ENCODE measurements at regions not wholly inside any gene's neighbourhood (a gene's known extent, or its start where the extent isn't known, plus 50 kb on each side); places are given as distances from the start of the nearest gene placed in this dataset.

DNA sequence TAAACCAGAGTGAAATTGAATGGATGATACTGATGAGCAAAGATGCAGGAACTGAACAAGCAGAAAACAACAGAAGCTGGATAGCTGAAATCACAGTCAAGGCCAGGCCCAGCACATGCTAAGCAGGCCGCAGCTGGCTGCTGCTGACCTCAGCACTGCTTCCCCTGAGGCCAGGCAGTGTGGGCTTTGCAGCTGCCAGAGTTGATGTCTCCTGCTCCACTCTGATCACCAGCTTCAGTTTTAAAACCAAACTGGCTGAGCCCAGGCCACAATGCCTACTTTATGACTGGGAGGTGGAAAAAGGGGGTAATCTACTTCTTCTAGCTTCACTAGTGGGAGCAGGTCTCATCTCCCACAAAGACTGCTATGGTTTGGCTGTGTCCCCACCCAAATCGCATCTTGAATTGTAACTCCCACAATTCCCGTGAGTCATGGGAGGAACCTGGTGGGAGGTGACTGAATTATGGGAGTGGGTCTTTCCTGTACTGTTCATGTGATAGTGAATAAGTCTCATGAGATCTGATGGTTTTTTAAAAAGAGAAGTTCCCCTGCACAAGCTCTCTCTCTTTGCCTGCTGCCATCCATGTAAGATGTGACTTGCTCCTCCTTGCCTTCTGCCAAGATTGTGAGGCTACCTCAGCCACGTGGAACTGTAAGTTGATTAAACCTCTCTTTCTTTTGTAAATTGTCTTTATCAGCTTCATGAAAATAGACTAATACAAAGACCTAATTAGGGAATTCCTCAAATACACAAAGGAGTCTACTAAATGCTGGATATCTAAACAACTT is 136.4 kb upstream of the ITGB1 start:
- BruUV-seq (replicated peaks) = no TSS peak
- Histone ChIP-seq H2AFZ (ENCODE audit: low read length) (no peak overlapping the region), H3K4me2 (ENCODE audit: low read length) (no peak overlapping the region), H3K4me1 (ENCODE audit: insufficient read depth, low read length, poor library complexity, severe bottlenecking) (peaks cover 39% of the 10 kb centered on the region), H3K9me2 (ENCODE audit: insufficient read depth, low read length) (no peaks in the 10 kb centered on the region), H3K27ac (ENCODE audit: low read depth, low read length, poor library complexity, severe bottlenecking) (peak overlapping the region; percentile 99), H4K20me1 (ENCODE audit: insufficient read depth, low read length) (no peaks in the 10 kb centered on the region), H3K36me3 (ENCODE audit: insufficient read depth, low read length) (peaks cover 46% of the 10 kb centered on the region), H3K9me3 (ENCODE audit: low read length) (peaks cover 70% of the 10 kb centered on the region), H3K4me3 (ENCODE audit: low read depth, low read length, poor library complexity, severe bottlenecking) (peak overlapping the region; percentile 12), H3K79me2 (ENCODE audit: insufficient read depth, low read depth, low read length) (no peaks in the 10 kb centered on the region)
- intact Hi-C loops (cut with micrococcal nuclease; ENCODE audit: unreplicated experiment) = loop anchor here (5.0 kb wide), 2 partner anchors 58 to 777 kb away; no protein-coding TSS in a partner anchor
- ChIA-PET POLR2A (interaction anchor here (0.6 to 1.8 kb wide), 14 partner anchors 7 to 491 kb away, joined by 3 to 7 read pairs (median 4); no protein-coding TSS in a partner anchor), CTCF (ENCODE audit: unreplicated experiment) (no interaction called here)
- TF ChIP-seq, protein P1, sequence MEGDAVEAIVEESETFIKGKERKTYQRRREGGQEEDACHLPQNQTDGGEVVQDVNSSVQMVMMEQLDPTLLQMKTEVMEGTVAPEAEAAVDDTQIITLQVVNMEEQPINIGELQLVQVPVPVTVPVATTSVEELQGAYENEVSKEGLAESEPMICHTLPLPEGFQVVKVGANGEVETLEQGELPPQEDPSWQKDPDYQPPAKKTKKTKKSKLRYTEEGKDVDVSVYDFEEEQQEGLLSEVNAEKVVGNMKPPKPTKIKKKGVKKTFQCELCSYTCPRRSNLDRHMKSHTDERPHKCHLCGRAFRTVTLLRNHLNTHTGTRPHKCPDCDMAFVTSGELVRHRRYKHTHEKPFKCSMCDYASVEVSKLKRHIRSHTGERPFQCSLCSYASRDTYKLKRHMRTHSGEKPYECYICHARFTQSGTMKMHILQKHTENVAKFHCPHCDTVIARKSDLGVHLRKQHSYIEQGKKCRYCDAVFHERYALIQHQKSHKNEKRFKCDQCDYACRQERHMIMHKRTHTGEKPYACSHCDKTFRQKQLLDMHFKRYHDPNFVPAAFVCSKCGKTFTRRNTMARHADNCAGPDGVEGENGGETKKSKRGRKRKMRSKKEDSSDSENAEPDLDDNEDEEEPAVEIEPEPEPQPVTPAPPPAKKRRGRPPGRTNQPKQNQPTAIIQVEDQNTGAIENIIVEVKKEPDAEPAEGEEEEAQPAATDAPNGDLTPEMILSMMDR (conservative IDR thresholded peaks at IDR 0.05; ENCODE audit: low read length) = no peak
- TF ChIP-seq EZH2phosphoT487 (IDR thresholded peaks at IDR 0.05; ENCODE audit: borderline replicate concordance, low read depth, low read length) = no peak
- DNase-seq (ENCODE audit: low spot score) = no peak

DNA sequence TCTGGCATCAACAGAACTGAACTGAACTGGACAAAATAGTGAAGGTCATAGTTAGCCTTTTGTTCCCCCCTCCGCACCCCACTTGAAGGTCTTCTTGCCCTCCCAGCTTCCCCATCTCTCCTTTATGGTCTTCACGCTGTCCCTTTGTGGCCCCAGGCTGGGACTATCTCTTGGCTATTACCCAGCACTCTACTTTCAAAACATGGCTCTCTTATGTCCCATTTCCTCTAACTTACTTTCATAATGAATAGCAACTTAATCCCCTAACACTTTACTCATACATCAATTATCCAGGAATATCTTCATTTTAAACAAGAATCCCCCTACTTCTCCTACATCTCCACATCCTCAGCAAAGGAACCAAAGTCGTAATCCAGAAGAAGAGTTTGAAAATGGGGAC is 135.3 kb upstream of the ITGB1 start:
- H4K20me1 ChIP-seq (ENCODE audit: insufficient read depth, low read length) = no peaks in the 10 kb centered on the region
- H3K9me2 ChIP-seq (ENCODE audit: insufficient read depth, low read length) = no peaks in the 10 kb centered on the region
- POLR2A ChIA-PET = interaction anchor here (0.6 to 1.8 kb wide), 15 partner anchors 8 to 338 kb away, joined by 3 to 7 read pairs (median 4); no protein-coding TSS in a partner anchor
- H3K4me1 ChIP-seq (ENCODE audit: insufficient read depth, low read length, poor library complexity, severe bottlenecking) = peaks cover 28% of the 10 kb centered on the region
- H3K36me3 ChIP-seq (ENCODE audit: insufficient read depth, low read length) = peaks cover 36% of the 10 kb centered on the region
- DNase-seq (ENCODE audit: low spot score) = no peak
- H3K4me3 ChIP-seq (ENCODE audit: low read depth, low read length, poor library complexity, severe bottlenecking) = no peak overlapping the region
- no peak overlapping the region for H2AFZ ChIP-seq (ENCODE audit: low read length)
- H3K4me2 ChIP-seq (ENCODE audit: low read length) = no peak overlapping the region
- H3K9me3 ChIP-seq (ENCODE audit: low read length) = peaks cover 67% of the 10 kb centered on the region
- no peak for TF ChIP-seq EZH2phosphoT487 (IDR thresholded peaks at IDR 0.05; ENCODE audit: borderline replicate concordance, low read depth, low read length)
- TF ChIP-seq, protein P1 (conservative IDR thresholded peaks at IDR 0.05; ENCODE audit: low read length) = no peak
- intact Hi-C loops (cut with micrococcal nuclease; ENCODE audit: unreplicated experiment) = no loop called here
- CTCF ChIA-PET (ENCODE audit: unreplicated experiment) = no interaction called here
- H3K79me2 ChIP-seq (ENCODE audit: insufficient read depth, low read depth, low read length) = no peaks in the 10 kb centered on the region
- H3K27ac ChIP-seq (ENCODE audit: low read depth, low read length, poor library complexity, severe bottlenecking) = no peak overlapping the region
- no TSS peak for BruUV-seq (replicated peaks)

DNA sequence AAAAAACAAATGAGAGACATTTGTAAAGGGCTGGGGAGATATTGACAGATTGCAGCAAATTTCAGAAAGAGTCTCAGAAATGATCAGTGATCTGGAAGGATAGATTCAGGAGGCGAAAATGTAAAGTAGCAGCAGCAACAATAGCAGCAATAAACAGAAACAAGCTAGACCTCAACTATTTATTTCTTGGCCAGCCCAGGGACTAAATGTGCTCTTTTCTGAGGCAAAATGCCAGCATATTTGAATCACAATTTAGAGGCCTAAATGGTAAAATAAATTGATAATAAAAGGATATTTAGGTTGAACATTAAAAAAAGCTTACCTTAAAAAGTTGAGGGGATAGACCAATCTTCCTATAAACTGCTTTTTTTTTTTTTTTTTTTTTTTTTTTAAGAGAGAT is 134.6 kb upstream of the ITGB1 start:
- Histone ChIP-seq H3K4me2 (ENCODE audit: low read length) (no peak overlapping the region), H4K20me1 (ENCODE audit: insufficient read depth, low read length) (no peaks in the 10 kb centered on the region), H3K9me2 (ENCODE audit: insufficient read depth, low read length) (no peaks in the 10 kb centered on the region), H3K4me1 (ENCODE audit: insufficient read depth, low read length, poor library complexity, severe bottlenecking) (peaks cover 28% of the 10 kb centered on the region), H3K36me3 (ENCODE audit: insufficient read depth, low read length) (peaks cover 32% of the 10 kb centered on the region), H2AFZ (ENCODE audit: low read length) (no peak overlapping the region), H3K79me2 (ENCODE audit: insufficient read depth, low read depth, low read length) (no peaks in the 10 kb centered on the region), H3K4me3 (ENCODE audit: low read depth, low read length, poor library complexity, severe bottlenecking) (no peak overlapping the region), H3K27ac (ENCODE audit: low read depth, low read length, poor library complexity, severe bottlenecking) (no peak overlapping the region), H3K9me3 (ENCODE audit: low read length) (peaks cover 61% of the 10 kb centered on the region)
- intact Hi-C loops (cut with micrococcal nuclease; ENCODE audit: unreplicated experiment) = no loop called here
- ChIA-PET CTCF (ENCODE audit: unreplicated experiment) (no interaction called here), POLR2A (interaction anchor here (0.5 to 1.8 kb wide), 7 partner anchors 9 to 618 kb away, joined by 3 to 7 read pairs (median 4); no protein-coding TSS in a partner anchor)
- DNase-seq (ENCODE audit: low spot score) = no peak
- BruUV-seq (replicated peaks) = no TSS peak
- TF ChIP-seq, protein P1 (conservative IDR thresholded peaks at IDR 0.05; ENCODE audit: low read length) = no peak
- no peak for TF ChIP-seq EZH2phosphoT487 (IDR thresholded peaks at IDR 0.05; ENCODE audit: borderline replicate concordance, low read depth, low read length)

All from OCI-LY7 (cell line).